ENCODE measurements at regions not wholly inside any gene's neighbourhood (a gene's known extent, or its start where the extent isn't known, plus 50 kb on each side); places are given as distances from the start of the nearest gene placed in this dataset.

DNA sequence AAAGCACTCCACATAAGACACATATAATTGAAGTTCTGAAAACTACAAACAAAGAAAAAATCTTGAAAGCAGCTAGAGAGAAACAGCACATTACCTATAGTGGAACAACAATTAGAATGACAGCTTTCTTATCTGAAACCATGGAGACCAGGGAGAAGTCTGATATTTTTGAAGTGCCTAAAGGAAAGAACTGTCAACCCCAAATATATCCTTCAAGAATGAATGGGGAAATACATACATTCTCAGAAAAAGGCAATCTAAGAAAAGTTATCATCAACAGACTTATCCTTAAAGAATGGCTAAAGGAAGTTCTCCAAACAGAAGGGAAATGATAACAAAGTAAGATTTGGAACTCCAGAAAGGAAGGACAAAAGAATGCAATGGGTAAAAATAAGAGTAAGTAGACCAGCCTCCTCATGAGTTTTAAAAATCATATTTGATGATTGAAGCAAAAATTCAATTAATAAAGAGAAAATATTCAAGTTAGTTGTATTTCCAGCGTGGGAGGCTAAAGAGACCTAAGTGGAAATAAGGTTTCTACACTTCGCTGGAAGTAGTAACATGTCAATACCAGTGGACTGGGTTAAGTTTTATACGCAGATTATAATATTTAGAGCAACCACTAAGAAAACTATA is 170.8 kb upstream of the SAMSN1 start (continued):
- TF ChIP-seq SP2 (IDR thresholded peaks at IDR 0.05; ENCODE audit: extremely low read depth, low read depth, low read length, poor library complexity, severe bottlenecking) (no peak), HDAC1 (IDR thresholded peaks at IDR 0.05) (no peak), MCM3 (IDR thresholded peaks at IDR 0.05) (no peak), SREBF1 (IDR thresholded peaks at IDR 0.05; ENCODE audit: borderline replicate concordance, low read depth, low read length) (no peak), SIN3B (IDR thresholded peaks at IDR 0.05; ENCODE audit: low read depth) (no peak), CEBPB (tag; IDR thresholded peaks at IDR 0.05) (no peak), YY1 (IDR thresholded peaks at IDR 0.05; ENCODE audit: borderline replicate concordance in 1 of 3, control insufficient read depth in 1 of 3, extremely low read depth in 1 of 3, insufficient read depth in 3 of 3, insufficient read length in 1 of 3, insufficient replicate concordance in 2 of 3, low read depth in 1 of 3, low read length in 2 of 3) (no peak), ARID1B (IDR thresholded peaks at IDR 0.05) (peak; percentile 58; the same call in 1 of the 2 replicates), MAFG (tag; conservative IDR thresholded peaks at IDR 0.05) (0 out of 2 replicates have a peak, but pooled peaks have one; percentile 18), TGIF2 (CRISPR knock-in tag; IDR thresholded peaks at IDR 0.05) (no peak), ZNF780A (CRISPR knock-in tag; IDR thresholded peaks at IDR 0.05) (no peak)
- TF ChIP-seq, protein P1, sequence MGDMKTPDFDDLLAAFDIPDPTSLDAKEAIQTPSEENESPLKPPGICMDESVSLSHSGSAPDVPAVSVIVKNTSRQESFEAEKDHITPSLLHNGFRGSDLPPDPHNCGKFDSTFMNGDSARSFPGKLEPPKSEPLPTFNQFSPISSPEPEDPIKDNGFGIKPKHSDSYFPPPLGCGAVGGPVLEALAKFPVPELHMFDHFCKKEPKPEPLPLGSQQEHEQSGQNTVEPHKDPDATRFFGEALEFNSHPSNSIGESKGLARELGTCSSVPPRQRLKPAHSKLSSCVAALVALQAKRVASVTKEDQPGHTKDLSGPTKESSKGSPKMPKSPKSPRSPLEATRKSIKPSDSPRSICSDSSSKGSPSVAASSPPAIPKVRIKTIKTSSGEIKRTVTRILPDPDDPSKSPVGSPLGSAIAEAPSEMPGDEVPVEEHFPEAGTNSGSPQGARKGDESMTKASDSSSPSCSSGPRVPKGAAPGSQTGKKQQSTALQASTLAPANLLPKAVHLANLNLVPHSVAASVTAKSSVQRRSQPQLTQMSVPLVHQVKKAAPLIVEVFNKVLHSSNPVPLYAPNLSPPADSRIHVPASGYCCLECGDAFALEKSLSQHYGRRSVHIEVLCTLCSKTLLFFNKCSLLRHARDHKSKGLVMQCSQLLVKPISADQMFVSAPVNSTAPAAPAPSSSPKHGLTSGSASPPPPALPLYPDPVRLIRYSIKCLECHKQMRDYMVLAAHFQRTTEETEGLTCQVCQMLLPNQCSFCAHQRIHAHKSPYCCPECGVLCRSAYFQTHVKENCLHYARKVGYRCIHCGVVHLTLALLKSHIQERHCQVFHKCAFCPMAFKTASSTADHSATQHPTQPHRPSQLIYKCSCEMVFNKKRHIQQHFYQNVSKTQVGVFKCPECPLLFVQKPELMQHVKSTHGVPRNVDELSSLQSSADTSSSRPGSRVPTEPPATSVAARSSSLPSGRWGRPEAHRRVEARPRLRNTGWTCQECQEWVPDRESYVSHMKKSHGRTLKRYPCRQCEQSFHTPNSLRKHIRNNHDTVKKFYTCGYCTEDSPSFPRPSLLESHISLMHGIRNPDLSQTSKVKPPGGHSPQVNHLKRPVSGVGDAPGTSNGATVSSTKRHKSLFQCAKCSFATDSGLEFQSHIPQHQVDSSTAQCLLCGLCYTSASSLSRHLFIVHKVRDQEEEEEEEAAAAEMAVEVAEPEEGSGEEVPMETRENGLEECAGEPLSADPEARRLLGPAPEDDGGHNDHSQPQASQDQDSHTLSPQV (IDR thresholded peaks at IDR 0.05): no peak
- TF ChIP-seq, protein P2, sequence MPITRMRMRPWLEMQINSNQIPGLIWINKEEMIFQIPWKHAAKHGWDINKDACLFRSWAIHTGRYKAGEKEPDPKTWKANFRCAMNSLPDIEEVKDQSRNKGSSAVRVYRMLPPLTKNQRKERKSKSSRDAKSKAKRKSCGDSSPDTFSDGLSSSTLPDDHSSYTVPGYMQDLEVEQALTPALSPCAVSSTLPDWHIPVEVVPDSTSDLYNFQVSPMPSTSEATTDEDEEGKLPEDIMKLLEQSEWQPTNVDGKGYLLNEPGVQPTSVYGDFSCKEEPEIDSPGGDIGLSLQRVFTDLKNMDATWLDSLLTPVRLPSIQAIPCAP (CRISPR knock-in tag; IDR thresholded peaks at IDR 0.05; ENCODE audit: borderline replicate concordance): no peak
- TF ChIP-seq, protein P3, sequence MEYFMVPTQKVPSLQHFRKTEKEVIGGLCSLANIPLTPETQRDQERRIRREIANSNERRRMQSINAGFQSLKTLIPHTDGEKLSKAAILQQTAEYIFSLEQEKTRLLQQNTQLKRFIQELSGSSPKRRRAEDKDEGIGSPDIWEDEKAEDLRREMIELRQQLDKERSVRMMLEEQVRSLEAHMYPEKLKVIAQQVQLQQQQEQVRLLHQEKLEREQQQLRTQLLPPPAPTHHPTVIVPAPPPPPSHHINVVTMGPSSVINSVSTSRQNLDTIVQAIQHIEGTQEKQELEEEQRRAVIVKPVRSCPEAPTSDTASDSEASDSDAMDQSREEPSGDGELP (CRISPR knock-in tag; IDR thresholded peaks at IDR 0.05; ENCODE audit: borderline replicate concordance): no peak
- TF ChIP-seq, protein P4, sequence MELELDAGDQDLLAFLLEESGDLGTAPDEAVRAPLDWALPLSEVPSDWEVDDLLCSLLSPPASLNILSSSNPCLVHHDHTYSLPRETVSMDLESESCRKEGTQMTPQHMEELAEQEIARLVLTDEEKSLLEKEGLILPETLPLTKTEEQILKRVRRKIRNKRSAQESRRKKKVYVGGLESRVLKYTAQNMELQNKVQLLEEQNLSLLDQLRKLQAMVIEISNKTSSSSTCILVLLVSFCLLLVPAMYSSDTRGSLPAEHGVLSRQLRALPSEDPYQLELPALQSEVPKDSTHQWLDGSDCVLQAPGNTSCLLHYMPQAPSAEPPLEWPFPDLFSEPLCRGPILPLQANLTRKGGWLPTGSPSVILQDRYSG (tag; conservative IDR thresholded peaks at IDR 0.05; ENCODE audit: low read depth): no peak
- TF ChIP-seq, protein P5, sequence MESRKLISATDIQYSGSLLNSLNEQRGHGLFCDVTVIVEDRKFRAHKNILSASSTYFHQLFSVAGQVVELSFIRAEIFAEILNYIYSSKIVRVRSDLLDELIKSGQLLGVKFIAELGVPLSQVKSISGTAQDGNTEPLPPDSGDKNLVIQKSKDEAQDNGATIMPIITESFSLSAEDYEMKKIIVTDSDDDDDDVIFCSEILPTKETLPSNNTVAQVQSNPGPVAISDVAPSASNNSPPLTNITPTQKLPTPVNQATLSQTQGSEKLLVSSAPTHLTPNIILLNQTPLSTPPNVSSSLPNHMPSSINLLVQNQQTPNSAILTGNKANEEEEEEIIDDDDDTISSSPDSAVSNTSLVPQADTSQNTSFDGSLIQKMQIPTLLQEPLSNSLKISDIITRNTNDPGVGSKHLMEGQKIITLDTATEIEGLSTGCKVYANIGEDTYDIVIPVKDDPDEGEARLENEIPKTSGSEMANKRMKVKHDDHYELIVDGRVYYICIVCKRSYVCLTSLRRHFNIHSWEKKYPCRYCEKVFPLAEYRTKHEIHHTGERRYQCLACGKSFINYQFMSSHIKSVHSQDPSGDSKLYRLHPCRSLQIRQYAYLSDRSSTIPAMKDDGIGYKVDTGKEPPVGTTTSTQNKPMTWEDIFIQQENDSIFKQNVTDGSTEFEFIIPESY (CRISPR knock-in tag; IDR thresholded peaks at IDR 0.05): no peak
- TF ChIP-seq, protein P6, sequence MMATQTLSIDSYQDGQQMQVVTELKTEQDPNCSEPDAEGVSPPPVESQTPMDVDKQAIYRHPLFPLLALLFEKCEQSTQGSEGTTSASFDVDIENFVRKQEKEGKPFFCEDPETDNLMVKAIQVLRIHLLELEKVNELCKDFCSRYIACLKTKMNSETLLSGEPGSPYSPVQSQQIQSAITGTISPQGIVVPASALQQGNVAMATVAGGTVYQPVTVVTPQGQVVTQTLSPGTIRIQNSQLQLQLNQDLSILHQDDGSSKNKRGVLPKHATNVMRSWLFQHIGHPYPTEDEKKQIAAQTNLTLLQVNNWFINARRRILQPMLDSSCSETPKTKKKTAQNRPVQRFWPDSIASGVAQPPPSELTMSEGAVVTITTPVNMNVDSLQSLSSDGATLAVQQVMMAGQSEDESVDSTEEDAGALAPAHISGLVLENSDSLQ (IDR thresholded peaks at IDR 0.05): peak; percentile 93

Data from K562 (cell line).